CD4-positive, alpha-beta T cell treated with Interleukin-10 for 1 hour (primary cell): ENCODE measurements at regions not wholly inside any gene's neighbourhood (a gene's known extent, or its start where the extent isn't known, plus 50 kb on each side); places are given as distances from the start of the nearest gene placed in this dataset.

Experiments used
- DNase-seq: peaks from one replicate; pipeline ENCODE4 v3.0.0-alpha.2; 2020

DNA sequence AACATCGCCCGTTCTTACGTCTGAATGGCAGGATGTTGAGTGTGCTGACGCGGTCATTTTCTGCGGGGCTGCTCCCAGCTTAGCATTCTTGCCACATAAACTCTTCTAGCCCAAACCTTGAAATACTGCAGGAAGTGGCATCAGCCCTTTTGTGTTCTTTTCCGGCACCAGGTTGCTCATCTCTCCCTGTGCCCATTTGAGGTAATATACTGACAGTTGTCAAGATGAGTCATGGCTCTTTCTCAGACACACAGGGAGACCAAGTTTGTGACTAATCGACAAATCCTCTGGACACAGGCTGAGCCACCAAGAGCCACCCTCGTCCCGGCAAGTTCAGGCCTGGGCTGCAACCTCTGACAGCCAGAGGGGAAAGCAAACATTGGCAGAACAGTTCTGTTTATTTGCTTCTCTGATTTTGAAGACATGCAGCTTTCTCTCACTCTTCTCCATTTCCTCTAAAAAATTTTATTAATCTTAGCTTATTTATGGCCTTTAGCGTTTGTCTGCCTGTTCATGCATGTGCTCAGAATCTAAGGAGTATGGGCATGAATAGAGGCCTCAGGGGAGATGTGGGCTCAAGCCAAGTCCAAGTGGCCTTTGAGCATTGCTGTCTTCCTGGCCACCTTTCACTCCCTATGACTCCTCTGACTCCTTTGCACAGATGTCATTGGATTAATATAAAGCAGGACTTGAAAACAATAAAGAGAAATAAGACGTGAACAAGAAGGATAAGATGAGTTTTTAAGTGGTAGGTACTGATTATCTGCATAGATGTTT is 328.2 kb upstream of the JAG1 start:
- no peak for DNase-seq

DNA sequence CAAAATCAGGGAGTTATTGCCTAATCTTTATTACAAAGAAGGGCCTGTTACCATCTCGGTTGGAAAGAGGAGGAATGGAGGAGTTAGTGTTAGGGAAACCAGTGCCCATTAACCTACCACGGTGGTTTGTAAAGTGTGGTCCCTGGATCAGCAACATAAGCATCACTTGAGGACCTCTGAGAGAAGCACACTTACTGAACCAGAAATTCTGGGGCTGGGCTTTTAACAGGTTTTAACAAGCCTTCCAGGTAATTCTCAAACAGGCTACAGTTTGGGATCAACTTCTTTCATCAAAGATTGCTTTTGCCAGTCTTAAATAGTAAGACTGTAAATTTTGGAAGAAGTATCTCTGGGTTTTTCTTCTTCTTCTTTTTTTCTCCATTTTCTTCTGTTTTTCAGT is 329.5 kb upstream of the JAG1 start:
- DNase-seq = no peak

DNA sequence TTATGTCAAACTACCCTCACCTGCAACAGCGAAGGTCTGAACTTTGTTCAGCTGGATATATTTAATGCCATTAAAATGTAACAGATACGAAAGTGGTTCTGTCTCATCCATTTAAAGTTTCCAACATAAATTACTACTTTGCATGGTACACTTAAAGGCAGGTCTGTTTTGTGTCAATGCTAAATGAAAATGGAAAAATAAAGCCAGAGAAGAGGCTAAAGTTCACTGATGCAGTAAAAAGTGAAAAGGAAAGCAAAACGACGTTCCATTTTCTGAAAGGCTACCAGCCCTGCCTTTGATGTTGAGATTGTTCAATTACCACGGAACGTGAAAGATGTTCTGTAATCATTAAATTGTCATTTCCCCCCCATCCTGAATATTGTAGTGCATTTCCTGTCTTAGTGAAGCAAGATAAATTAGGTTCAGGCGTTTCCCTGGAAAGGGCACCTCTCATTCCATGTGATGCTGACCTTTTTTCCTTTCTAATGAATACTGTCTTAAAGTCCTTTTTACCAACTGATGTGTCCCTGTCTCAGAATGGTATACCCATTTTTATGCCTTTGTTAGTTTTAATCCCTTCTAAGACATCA is 334.7 kb upstream of the JAG1 start:
- DNase-seq = no peak

DNA sequence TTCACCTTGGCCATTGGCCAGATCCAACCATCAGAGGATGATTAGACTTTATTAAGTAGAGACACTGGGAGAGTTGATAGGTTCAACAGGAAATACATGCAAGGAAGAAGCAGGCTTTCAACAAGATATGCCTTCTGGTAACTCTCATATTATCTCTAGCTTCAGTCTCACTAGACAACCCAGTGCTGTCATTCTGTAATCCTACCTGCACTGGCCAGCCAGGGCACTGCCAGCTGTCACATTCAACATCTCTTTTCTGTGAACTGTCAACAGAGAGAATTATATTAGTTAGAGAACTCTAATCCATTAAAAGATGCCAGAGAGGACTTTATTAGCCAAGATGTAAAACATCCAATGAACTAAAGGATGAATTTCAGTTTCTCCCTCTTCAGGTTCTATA is 337.9 kb upstream of the JAG1 start:
- no peak for DNase-seq

DNA sequence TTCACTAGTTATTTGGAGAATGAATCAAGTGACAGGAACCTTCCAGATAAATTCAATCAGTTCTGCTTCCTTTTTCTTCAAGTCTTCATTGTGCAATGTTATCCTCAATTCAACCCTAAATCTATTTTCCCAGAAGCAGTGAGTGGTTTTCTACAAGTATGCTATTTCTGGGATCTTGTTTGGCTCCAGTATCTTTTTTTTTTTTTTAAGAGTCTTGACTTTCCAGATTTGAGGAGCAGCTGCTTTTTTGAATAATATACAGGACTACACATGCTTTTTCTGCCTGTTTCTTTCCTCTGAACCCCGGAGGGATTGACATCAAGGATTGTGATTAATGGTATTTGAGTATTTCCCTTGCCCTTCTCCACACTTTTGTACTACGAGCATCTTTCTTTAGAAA is 339.2 kb upstream of the JAG1 start:
- no peak for DNase-seq

DNA sequence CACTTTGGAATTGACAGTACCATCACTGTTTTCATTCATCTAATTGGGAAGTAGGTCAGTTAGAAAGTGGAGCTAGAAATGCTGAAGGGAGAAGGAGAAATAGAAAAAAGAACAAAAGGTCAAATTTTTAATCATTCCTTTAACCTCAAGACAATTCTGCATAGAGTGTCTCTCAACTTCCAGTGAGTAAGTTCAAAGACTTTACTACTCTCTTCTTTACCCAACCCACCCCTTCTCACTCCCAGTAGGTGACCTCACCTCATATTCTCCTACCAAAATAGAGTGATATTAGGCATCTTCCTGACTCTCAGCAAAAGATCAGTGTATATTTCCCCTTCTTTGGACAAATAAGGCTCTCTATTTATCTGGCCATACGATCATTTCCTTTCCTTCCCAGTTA is 340.0 kb upstream of the JAG1 start:
- DNase-seq = no peak

DNA sequence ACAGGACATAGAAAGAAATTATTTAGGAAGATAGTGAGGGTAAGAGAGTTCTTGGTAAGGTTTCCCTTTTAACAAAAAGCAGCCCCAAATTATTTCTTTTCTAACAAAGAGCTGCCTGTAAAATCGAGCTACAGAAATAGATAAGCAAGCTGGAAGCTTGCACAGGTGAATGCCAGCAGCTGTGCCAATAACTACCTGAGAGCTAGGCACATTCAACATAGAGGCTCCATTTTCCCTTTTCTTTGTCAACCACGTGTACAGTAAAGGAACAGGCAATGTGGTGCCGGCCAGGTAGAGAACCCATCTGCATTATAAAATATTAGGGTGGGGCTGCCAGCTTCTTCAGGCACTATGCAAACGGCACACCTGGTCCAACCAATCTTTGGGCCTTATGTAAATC is 341.6 kb upstream of the JAG1 start:
- DNase-seq = no peak

DNA sequence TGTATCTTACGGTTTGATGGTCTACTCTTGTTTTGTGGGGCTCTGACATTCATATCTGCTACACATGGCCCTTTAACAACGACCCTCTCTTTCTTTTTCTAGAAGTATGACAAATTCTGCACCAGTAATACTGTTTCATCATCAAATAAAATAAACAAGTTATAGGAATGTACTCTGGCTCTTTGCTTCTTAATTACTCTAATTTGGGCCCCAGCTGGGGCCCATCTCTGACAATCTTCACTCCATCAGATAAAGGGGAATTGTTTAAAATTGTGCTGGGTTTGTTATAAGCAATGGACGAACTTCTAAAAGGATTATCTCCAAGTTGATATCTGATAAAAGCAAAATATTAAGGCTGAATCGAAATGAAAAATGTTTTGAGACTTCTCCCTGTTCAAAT is 343.6 kb upstream of the JAG1 start:
- DNase-seq = no peak

DNA sequence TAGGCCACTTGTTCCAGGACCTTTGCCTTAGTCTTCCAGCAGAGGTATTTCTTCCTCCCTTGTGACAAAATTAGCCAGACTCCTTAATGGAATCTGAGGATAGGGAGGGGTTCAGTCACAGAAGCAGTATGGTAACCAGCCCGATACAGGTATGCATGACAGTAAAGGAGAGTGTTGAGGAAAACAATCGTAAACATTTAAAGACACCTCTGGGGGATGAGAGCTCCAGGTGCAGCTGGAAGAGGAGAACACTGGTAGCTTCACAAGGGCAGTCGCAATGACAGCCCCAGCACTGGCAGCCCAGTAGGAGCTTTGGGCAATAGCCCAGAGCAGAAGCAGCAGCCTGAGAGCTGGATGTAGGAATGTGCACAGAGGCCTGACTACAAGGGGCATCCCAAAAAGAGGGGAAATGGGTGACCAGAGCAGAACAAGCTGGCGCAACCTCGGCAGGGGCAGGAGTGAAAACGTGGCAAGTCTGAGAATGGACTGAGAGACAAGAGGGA is 344.9 kb upstream of the JAG1 start:
- no peak for DNase-seq

DNA sequence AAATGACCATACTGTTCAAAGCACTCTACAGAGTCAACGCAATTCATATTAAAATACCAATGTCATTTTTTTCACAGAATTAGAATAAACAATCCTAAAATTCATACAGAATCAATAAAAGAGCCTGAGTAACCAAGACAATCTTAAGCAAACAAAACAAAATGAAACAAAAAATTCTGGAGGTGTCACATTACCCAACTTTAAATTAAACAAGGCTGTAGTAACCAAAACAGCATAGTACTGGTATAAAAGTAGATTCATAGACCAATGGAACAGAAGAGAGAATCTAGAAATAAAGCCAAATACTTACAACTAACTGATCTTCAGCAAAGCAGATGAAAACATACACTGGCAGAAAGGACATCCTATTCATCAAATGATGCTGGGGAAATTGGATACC is 346.9 kb upstream of the JAG1 start:
- no peak for DNase-seq

DNA sequence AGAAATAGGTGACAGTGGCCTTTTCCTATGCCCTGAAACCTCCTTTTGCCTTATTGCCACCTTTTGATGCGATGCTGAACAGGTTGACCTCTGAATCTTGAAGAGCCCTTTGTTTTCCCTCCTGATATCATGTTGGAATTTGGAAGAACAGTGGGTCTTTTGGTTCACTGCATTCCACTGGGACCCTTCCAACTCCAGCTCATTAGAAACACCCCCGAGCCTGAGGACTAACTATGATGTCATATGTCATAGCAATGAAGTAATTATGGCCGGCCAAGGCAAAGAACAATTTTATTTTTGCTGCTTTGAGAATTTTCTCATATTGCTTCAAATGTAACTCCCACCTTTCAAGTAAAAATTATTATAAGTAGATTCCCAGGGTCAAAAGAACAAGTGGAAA is 353.4 kb upstream of the JAG1 start:
- DNase-seq = no peak

DNA sequence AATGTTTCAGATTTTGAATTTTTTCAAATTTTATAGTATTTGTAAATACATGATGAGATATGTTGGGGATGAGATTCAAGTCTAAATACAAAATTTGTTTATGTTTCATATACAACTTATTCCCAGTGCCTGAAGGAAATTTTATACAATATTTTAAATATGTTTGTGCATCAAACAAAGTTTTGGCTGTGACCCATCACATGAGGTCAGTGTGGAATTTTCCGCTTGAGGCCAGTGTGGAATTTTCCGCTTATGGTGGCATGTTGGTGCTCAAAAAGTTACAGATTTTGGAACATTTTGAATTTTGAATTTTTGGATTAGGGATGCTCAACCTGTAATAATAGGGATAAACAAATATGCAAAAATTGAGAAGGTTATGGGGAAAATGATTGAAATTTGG is 356.6 kb upstream of the JAG1 start:
- no peak for DNase-seq

DNA sequence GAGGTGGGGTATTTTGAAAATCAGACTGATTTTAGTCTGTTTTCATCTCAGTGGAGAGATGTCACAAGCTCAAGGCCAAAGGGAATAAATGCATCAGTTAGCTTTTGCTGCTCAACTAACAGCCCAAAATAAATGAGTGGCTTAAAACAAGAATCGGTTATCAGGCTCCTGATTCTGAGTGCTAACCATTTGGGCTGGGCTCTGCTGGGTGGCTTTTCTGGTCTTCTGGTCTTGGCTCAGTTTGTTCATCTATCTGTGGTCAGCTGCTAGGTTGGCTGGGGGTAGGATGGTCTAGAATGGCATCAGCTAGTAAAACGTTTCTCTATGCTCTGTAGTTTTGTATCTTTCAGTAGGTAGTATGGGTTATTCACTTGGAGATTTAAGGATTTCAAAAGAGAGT is 357.5 kb upstream of the JAG1 start:
- DNase-seq = no peak

DNA sequence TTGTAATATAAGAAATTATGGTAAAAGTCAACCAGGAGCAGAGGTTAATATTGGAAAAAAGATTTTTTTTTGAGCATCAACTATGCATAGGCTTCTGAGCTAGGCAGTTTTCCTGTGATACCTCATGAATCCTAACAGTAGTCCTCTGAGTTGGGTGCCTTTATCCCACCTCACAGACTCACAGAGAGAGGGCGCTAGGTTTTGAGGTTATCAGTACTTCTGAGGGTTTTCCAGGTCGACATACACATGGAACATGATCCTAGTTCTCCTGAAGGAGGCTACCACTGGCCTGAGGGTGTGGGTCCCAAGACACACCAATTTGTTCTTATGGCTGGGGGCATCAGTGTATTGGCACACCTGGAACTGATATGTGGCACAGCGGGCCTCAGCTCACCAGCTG is 358.8 kb upstream of the JAG1 start:
- no peak for DNase-seq

DNA sequence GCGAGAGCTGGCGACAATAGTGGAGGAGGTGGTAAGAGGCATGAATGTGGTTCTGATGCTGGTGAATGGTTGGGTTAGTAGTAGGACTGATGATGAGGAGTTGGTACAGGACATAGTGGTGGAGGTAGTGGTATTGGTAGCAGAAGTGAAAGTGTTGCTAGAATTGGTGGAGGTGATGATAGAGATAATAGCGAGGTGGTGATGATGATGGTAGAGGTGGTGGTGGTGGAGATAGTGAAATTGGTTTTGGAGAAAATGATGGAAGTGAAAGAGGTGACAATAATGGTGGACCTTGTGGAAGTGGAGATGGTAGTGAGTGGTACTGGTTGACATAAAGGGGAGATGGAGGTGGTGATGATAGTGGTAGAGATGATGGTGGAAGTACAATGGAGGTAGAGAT is 360.2 kb upstream of the JAG1 start:
- DNase-seq = no peak

DNA sequence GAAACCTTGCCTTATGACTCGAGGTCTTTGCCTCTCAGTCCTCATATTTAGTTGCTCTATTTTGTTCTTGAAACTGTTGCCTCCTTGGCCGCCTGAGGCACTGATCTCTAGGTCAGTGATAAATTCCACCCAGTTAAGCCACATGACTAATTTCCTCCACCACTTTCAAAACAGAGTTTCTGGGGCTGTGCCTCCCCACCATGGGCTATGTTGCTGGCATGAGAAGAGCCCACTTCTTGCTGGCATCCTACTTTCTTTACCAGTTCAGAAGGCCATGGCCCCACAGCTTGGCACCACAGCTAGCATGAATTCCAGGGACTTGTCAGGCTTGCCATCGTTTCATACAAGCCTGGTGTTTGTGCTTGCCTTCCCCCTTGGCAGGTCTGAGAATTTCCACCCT is 361.4 kb upstream of the JAG1 start:
- DNase-seq = no peak

DNA sequence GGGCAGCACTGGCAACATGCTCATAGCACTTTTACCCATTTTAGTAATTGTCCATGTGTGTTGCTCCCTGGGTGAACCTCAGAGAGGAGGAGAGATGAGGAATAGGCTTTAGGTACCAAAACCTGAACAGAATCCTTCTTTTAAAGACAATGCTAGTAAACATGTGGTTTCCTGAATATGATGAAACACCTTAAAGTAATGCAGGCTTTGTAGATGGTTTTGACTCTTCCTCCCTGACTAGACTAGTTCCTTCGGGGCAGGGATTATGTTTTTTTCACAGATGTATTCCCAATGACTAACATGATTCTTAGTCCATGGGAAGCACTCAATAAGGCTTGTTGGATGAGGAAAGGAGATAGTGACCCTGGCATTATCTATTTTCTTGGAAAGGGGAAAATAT is 367.6 kb upstream of the JAG1 start:
- no peak for DNase-seq

DNA sequence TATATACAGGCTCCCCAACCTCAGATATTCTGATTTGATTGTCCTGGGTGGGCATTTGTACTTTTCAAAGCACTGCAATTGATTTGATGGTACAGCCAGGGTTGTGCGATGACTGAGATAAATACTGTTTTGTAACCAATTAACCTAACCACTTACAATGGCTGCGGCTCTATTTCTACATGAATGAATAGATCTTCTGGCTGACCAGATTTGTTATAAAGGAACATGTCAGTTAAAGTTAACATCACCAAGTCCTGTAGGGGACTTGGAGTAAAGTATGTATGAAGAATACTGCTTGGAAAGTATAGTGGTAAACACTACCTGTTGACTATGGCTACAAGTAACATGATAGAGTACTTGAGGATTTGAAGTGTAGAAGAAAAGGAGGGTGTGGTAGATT is 369.2 kb upstream of the JAG1 start:
- no peak for DNase-seq

DNA sequence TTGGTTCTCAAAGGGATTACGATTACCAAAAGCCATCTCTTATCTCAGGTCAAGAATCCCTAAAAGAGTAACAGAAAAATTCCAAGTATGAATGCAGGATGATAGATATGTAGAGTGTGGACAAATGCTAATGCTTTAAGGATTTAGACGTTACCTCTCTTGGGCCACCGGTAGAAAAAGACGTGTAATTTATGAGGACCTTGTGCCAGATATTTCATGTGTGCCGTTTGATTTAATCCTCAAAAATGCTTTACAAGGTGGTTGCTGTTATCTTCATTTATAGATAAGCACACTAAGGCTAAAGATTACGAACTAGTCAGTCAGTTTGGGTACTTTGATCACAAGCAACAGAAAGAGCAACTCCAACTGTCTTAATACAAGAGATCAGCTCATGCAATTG is 370.8 kb upstream of the JAG1 start:
- no peak for DNase-seq

DNA sequence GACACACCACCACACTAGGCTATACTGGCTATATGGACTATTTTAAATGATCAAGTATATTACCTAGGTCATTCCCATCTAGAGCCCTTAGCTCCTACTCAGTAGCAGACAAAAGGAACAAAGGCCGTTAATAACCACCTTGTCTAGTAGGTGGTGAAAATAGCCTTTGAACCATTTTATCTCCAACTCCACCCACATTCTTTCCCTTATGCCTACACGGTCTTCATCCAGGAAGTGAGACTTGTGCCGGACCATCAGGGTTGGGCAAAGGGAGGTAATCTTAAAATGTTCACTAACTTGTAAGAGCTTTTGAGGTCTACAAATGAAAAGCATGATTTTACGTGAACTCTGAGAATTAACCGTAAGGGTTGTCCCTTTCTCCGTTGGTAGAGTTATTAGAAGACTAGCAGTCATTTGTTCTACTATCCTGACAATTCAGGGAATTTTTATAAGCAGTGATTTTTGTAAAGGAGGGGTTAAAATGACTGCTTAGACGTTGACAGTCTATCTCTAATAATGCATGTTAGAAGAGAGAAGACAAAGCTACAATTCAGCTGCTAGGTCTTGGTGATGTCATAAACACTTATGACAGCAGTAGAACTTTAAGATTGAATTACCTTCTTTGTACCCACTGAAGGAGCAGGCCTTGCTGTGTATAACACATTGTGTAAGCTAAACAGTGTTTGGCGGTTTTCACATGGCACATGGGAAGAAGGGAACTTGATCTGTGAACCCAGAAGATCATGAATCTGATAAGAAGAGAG is 371.8 kb upstream of the JAG1 start:
- DNase-seq = no peak

DNA sequence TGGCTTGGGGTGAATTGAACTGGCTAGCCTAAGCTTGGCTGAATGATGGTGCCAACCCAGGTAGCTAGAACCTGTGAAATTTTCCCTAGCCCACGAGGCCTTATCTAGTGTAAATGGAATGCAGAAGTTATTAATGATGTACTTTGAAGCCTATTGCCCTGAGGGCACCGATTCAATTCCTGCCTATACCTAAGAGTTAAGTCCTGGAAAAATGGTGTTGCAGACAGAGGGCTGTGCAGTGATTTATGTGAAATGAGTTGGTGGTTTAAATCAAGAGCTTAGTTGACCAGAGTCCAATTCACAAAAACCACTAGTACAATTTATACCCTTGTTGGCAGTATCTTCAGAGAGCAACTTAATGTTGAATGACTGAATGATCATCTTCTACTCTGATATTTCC is 373.8 kb upstream of the JAG1 start:
- DNase-seq = no peak

DNA sequence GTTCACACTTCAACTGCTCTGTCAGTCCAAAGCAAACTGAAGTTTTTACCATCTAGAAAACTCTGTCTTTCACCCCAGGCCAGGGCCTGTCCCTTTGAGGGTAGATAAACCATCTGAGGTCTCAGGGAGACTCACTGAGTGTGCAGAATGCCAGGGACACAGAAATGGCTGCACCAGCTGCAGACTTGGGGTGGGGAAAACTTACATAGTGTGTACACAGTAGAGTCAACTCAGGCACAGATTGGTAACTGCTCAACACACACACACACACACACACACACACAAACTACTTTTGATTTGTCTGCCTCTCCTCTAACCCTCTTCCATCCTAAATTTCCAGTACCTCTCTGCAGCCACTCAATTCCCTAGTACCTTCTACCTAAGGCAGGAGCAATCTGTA is 374.9 kb upstream of the JAG1 start:
- no peak for DNase-seq

DNA sequence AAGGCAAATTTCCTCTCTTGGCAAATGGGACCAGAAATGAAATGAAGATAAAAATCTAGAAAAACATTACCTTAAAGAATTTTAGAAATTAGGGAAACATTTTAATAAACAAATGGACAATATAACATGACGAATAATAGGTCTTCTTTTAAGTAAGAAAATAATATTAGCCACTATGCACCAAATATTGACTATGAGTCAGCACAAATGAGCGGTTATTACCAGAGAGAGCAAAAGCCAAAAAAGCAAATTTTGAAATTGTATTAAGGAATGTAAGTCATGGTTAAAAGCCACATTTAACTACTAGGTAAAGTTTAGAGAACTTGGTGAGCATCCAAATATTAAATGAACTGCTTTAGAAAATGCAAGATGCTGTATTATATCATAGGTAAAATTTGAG is 376.6 kb upstream of the JAG1 start:
- DNase-seq = no peak

DNA sequence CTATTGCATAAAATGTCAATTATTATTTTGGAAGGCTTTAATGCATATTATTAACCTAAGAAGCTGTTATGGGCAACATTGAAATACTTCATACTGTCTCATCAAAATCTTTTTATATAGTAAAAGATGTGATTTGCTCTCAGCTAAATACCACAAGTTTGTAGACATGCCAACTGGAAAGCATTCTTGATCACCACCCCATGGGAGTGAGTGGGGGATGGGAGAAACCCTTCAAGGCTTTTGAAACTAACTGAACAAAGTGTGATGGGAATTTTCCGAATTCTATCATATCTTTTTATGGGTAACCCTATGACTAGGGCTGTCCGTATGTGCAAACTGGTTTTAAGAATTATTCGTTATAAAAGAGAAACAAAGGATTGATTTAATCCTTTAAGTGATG is 377.3 kb upstream of the JAG1 start:
- no peak for DNase-seq
